ENCODE measurements at regions not wholly inside any gene's neighbourhood (a gene's known extent, or its start where the extent isn't known, plus 50 kb on each side); places are given as distances from the start of the nearest gene placed in this dataset.
A peak's percentile ranks its signal among the peaks of the same experiment; 100 is the strongest.

GRCh38 chr3:168977716-168978374 lies 685.7 kb downstream of the MECOM start:
- DNase-seq (ENCODE audit: insufficient read length, low spot score) = no peak
- no peak for TF ChIP-seq CTCF (IDR thresholded peaks at IDR 0.05; ENCODE audit: insufficient read depth, missing control alignments)
- FAIRE-seq = no peak

- DNase-seq (ENCODE audit: insufficient read length, low spot score) (no peak), FAIRE-seq (no peak)
- TF ChIP-seq CTCF (IDR thresholded peaks at IDR 0.05; ENCODE audit: insufficient read depth, missing control alignments) = no peak
Observed at GRCh38 chr3:168976969-168977368, 686.5 kb downstream of the MECOM start.

- TF ChIP-seq CTCF (IDR thresholded peaks at IDR 0.05; ENCODE audit: insufficient read depth, missing control alignments) = no peak
- no peak for FAIRE-seq
- no peak for DNase-seq (ENCODE audit: insufficient read length, low spot score)
Observed at GRCh38 chr3:168975576-168975975, 687.9 kb downstream of the MECOM start.

GRCh38 chr3:168974617-168975403 lies 688.7 kb downstream of the MECOM start:
- FAIRE-seq = no peak
- no peak for DNase-seq (ENCODE audit: insufficient read length, low spot score)
- no peak for TF ChIP-seq CTCF (IDR thresholded peaks at IDR 0.05; ENCODE audit: insufficient read depth, missing control alignments)

- DNase-seq (ENCODE audit: insufficient read length, low spot score) = no peak
- no peak for FAIRE-seq
- no peak for TF ChIP-seq CTCF (IDR thresholded peaks at IDR 0.05; ENCODE audit: insufficient read depth, missing control alignments)
Observed at GRCh38 chr3:168973897-168974296, 689.6 kb downstream of the MECOM start.

- FAIRE-seq = peak; percentile 25
- TF ChIP-seq CTCF (IDR thresholded peaks at IDR 0.05; ENCODE audit: insufficient read depth, missing control alignments) = no peak
- no peak for DNase-seq (ENCODE audit: insufficient read length, low spot score)
Observed at GRCh38 chr3:168973206-168973605, 690.3 kb downstream of the MECOM start.

- TF ChIP-seq CTCF (IDR thresholded peaks at IDR 0.05; ENCODE audit: insufficient read depth, missing control alignments) = no peak
- no peak for FAIRE-seq
Observed at GRCh38 chr3:168968609-168969008, 694.9 kb downstream of the MECOM start.

More at GRCh38 chr3:168968609-168969008, 694.9 kb downstream of the MECOM start:
- no peak for DNase-seq (ENCODE audit: insufficient read length, low spot score)

Measured in D721Med (cell line).